Ovary (tissue), 3 donors: ENCODE measurements at regions not wholly inside any gene's neighbourhood (a gene's known extent, or its start where the extent isn't known, plus 50 kb on each side); places are given as distances from the start of the nearest gene placed in this dataset.

ENCODE experiments used
- EP300 ChIP-seq: sonication (generic); formaldehyde crosslinking; IDR thresholded peaks from one replicate; pipeline ENCODE4 v1.6.1; 2017; ENCODE audit warnings: antibody characterized with exemption
- TF ChIP-seq, protein P1 (sequence below), 3 donors: fragments of 450-650 bp in 2 of 3; fragments of 200-600 bp in 1 of 3; IDR thresholded peaks; one replicate each; pipeline versions ENCODE4 v1.5.1 to v1.8.0; 2016 to 2022; ENCODE audit warnings: antibody characterized with exemption in 3 of 3, mild to moderate bottlenecking in 1 of 3
- donor health status: DM: no; HTN: no; CAD: no.

DNA sequence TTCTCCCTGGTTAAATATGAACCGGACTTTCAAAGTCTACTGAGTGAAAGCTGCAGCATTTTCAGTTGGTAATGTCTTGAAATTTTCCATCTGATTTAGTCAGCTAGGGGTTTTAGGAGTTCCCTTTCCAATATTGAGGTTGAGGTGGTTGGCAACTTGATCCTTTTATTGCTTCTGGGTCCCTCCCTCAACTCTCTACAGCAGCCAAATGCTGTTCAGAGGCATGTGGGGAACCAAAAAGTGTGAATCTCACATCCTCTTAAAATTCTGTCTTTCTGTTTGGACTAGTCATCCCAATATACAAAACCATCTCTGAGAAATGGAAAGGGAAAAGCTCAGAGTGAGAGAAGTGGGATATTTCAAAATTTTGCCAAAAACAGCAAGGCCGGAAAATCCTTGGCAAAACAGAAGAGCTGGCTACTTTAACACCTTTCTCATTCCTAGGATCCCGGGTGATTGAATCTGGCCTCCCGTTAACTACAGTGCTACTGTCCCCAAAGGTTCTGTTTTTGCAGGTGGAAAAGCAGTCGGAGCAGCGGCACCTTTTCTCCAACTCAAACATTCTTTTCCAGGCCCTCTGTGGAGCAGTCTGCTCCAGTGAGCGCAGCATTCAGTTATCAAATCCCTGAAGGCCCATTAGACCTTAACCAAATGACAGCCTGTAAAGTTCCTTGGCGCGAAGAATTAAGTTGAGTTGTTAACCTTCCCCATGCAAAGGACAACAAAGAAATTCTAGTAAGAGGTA, 345.9 kb upstream of the NUDT12 start:
- no peak for TF ChIP-seq EP300
- TF ChIP-seq, protein P1, sequence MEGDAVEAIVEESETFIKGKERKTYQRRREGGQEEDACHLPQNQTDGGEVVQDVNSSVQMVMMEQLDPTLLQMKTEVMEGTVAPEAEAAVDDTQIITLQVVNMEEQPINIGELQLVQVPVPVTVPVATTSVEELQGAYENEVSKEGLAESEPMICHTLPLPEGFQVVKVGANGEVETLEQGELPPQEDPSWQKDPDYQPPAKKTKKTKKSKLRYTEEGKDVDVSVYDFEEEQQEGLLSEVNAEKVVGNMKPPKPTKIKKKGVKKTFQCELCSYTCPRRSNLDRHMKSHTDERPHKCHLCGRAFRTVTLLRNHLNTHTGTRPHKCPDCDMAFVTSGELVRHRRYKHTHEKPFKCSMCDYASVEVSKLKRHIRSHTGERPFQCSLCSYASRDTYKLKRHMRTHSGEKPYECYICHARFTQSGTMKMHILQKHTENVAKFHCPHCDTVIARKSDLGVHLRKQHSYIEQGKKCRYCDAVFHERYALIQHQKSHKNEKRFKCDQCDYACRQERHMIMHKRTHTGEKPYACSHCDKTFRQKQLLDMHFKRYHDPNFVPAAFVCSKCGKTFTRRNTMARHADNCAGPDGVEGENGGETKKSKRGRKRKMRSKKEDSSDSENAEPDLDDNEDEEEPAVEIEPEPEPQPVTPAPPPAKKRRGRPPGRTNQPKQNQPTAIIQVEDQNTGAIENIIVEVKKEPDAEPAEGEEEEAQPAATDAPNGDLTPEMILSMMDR (IDR thresholded peaks at IDR 0.05): no peak
